Iris pigment epithelial cell (primary cell): ENCODE measurements at regions not wholly inside any gene's neighbourhood (a gene's known extent, or its start where the extent isn't known, plus 50 kb on each side); places are given as distances from the start of the nearest gene placed in this dataset.
"Not testable (repeated sequence)": the region's sequence is repeated elsewhere in the genome, so short reads cannot be mapped to it uniquely, and the experiment has no call there.

Experiments used
- DNase-seq: peaks from one replicate; pipeline ENCODE4 v3.0.0-alpha.2; 2011; ENCODE audit warnings: low read depth

DNA sequence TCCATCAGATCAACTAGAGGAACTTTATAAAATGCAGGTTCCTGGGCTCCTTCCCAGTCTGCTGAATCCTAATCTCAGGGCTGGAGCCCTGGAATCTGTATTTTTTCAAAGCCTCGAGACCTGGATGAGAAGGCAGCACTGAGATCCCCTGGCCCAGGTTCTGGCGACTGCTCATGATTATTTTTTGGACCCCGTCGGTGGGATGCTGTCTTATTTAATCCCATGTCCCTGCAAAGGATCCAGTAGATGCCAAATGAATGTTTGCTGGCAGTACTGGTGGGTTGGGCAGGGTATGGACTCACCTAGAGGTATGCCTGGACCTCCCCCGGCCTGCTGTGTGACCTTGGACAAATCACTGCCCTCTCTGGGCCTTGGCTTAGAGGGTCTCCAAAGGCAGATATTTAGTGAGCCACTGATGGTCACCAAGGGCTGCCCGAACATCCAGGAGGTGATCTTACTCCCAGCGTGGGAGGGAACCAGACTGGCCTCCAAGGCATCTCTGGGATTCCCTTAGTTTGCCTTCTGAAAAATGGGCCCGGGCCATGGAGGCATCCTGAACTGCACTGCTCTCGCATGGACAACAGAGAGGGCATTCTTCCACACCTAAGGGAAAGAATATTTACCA lies 91.6 kb upstream of the RUNX3 start:
- no peak for DNase-seq

DNA sequence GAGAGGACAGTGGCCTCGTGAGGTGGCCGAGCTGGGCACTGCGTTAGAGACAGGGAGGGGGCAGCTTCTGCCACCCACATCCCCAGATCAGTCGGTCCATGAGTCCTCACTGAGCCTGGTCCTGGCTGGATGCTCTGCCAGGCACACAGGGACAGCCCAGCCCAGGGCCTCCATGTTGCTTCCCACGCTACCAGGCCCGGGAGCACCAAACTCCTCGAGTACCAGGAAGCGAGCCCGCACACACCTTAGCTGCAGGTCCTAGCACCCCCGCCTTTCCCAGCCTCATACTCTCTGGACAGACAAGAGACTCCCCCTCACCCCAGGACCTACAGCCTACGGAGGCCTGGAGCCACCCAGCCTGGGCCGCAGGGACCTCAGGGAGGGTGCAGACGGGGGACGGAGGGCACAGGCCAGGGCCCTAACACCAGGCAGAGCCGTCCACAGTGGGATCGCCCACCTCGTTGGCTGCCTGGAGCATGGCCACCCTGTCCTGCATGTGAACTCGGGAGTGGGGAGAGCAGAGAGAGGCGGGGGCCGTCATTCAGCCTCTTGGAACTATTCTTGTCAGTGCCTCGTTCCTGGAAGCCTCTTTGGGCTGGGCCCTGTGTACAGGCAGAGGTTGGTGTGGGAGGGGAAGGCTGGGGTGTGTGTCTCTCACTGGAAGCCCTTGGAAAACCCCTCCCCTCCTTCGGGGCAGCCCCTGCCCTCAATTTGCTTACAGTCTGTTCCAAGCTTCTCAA lies 90.9 kb upstream of the RUNX3 start:
- DNase-seq: no peak

DNA sequence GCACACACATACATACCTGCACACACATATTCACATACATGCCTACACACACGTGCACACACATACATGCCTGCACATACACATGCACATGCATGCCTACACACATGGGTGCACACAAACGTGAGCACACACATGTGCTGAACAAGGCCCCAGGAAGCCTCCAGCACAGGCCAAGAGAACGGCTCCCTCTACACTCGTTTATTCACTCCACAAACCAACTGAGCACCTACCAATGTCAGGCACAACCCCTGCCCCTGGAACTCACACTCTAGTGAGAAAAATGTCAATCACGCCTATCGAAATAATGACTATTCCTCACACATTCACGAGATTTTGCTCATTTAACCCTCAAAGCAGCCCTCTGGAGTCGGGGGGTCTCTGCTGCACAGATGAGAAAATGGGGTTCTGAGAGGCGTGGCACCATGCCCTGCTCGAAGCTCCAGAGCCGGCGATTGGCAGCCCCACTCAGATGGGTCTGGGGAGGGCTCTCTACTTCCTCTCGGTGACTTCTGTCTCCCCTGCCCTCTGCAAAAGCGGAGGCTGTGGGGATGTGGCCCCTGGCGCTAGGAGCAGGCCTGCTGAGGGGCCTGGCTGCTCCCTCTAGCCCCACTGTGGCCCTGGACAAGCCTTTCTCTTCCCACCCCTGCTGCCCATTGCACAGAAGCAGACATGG lies 90.2 kb upstream of the RUNX3 start:
- no peak for DNase-seq

- DNase-seq: no peak
Measured at GRCh38 chr1:25019337-25020172, 89.5 kb upstream of the RUNX3 start.

DNA sequence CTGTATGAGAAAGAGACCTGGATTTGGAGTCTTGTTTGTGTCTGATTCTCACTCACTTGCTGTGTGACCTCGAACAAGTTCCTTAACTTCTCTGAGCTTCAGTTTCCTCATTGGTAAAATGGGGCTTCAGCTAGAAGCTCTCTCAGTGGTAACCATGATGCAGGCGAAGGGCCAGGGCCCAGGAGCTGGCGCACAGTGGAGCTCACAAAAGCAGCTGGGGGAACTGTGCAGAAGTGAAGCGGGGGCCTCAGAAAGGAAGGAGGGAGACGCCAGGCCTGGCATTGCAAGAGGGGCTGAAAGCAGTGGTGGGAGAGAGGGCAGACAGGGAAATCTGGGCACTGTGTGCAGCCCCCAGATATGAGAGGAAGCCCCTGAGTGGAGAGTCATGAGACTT lies 88.9 kb upstream of the RUNX3 start:
- no peak for DNase-seq

DNA sequence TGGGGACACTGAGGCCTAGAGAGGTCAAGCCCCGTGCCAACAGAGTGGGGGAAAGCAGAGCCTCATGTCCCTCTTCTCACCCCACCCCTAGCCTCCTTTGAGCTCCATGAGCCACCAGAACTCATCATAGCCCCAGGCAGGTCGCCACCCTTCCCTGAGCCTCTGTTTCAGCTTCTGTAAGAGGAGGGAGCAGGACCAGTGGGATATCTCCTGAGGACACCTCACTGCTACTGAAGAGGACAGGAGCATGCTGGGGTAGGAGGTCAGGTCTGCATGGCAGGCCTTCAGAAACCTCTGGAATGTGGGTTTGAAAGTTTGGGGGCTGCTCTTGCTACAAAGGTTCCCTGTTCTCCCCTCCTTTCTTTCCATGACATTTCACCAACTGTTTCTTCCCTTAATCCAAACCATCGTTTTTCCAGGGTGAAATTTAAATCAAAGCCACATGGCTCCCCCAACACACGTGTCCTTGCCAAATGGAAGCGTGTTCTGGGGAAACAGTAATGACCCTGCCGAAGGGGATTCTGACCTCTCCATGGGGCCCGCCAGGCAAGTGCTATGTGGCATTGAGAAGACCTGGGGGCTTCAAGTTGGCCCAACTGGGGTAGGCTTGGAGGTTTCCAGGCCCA lies 88.1 kb upstream of the RUNX3 start:
- no peak for DNase-seq

DNA sequence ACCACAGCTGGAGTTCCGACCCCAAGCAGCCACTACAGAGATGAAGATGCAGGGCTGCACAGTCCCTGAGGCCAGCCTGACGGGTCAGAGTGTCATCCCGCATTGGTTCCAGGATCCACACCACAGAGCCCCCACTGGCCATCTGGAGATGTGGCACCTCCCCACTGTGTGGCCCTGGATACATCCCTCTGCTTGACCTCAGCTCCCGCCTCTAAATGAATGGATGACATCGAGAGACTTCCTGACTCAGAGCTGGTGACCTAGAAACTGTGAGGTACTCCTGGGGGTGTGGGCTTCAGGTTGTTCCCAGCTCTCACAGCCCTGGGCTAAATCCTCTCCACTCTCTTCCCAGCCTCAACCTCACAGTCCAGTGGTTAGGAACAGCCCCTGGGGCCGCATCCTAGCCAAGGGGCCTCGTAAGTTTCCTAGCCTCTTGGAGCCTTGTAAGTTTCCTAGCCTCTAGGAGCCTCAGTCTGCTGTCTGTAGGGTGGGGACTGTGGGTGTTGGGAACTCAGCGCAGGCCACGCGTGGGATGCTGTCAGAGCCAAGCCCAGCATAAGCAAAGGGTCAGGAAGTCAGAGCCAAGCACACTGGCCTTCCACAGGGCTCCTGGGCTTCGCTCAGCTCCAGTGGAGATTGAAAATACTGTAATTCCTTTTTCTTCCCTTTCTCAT lies 87.5 kb upstream of the RUNX3 start:
- DNase-seq: no peak

- DNase-seq: no peak
Measured at GRCh38 chr1:25012966-25013962, 83.2 kb upstream of the RUNX3 start.

- DNase-seq: no peak
Measured at GRCh38 chr1:25011943-25012638, 82.0 kb upstream of the RUNX3 start.

GRCh38 chr1:25011275-25011674 lies 81.2 kb upstream of the RUNX3 start:
- no peak for DNase-seq

- no peak for DNase-seq
Measured at GRCh38 chr1:25009671-25010262, 79.7 kb upstream of the RUNX3 start.

- DNase-seq: no peak
Measured at GRCh38 chr1:25008192-25008485, 78.1 kb upstream of the RUNX3 start.

DNA sequence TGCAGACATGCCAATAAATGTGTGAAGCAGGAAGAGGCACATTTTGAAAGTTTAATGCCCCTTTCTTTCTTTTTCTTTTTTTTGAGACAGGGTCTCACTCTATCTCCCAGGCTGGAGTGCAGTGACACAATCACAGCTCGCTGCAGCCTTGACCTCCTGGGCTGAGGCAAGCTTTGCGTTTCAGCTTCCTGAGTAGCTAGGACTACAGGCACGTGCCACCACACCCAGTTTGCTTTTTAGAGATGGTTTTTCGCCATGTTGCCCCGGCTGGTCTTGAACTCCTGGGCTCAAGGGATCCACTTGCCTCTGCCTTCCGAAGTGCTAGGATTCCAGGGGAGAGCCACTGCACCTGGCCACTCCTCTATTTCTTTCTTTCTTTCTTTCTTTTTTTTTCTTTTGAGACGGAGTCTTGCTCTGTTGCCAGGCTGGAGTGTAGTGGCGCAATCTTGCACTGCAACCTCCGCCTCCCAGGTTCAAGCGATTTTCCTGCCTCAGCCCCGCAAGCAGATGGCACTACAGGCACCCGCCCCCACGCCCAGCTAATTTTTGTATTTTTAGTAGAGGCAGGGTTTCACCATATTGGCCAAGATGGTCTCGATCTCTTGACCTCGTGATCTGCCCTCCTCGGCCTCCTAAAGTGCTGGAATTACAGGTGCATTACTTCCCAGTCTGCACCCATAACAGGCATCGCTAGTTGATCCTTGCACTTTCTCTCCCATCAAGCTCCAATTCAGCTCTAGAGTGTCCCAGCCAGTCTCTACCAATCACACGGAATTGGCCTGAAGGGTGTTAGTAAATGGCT lies 77.5 kb upstream of the RUNX3 start:
- not testable (repeated sequence) for DNase-seq

DNA sequence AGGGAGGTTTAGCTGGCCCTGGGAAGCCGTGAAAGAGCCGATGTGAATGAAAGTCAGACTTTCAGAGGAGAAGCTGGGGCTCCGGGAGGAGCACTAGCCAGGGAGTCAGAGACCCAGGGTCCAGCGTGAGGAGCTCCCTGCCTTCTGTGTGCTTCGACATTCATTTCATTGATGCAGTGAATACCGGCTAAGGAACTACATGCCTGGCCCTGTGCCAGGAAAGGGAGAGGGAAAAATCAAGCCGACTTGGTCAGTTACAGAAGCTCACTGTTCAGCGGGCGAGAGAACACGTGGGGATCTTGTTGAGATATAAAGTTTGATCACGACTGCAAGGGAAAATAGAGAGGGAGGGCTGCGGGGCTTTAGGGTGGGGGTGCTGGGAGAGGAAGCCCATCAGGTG lies 76.7 kb upstream of the RUNX3 start:
- peak; percentile 28 for DNase-seq

- DNase-seq: no peak
Measured at GRCh38 chr1:25004355-25004754, 74.3 kb upstream of the RUNX3 start.

DNA sequence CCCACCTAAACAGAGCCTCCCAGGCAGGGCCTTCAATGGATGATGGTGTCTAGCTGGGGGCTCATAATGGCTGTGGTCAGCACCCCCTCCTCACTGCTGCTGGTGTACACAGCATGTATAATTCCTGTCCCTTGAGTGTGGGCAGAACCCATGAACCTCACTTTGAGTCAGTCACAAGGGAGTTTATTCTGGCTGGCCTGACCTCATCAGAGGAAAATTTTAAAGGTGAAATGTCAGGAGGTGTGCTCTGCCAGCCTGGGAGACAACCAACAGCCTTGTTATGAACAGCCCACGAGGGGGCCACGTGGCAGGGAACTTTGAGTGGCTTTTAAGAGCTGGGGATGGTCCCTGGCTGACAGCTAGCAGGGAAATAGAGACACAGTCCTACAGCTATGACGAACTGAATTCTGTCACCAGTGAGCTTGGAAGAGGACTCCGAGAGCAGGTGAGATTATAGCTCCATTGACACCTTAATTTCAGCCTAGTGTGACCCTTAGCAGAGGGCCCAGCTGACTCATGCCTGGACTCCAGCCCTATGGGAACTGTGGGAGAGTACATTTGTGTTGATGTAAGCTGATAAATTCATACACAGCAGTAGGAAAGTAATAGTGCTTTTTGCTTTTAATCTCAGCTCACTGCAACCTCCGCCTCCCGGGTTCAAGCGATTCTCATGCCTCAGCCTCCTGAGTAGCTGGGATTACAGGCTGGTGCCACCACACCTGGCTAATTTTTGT lies 73.5 kb upstream of the RUNX3 start:
- DNase-seq: peak; percentile 38

- DNase-seq: no peak
Measured at GRCh38 chr1:25003000-25003399, 72.9 kb upstream of the RUNX3 start.
